GM23248 (cell line): ENCODE measurements at regions not wholly inside any gene's neighbourhood (a gene's known extent, or its start where the extent isn't known, plus 50 kb on each side); places are given as distances from the start of the nearest gene placed in this dataset.

Source experiments
- EZH2 ChIP-seq: fragments of 200-600 bp; sonication (generic); IDR thresholded peaks from 2 replicates; pipeline ENCODE4 v1.6.1; 2018; ENCODE audit warnings: antibody characterized with exemption, mild to moderate bottlenecking; ENCODE audit not compliant: insufficient read depth, poor library complexity, severe bottlenecking
- EZH2phosphoT487 ChIP-seq: fragments of 200-600 bp; sonication (generic); IDR thresholded peaks from 2 replicates; pipeline ENCODE4 v1.6.1; 2018; ENCODE audit warnings: antibody characterized with exemption, moderate library complexity, mild to moderate bottlenecking, low read depth; ENCODE audit not compliant: insufficient read depth

DNA sequence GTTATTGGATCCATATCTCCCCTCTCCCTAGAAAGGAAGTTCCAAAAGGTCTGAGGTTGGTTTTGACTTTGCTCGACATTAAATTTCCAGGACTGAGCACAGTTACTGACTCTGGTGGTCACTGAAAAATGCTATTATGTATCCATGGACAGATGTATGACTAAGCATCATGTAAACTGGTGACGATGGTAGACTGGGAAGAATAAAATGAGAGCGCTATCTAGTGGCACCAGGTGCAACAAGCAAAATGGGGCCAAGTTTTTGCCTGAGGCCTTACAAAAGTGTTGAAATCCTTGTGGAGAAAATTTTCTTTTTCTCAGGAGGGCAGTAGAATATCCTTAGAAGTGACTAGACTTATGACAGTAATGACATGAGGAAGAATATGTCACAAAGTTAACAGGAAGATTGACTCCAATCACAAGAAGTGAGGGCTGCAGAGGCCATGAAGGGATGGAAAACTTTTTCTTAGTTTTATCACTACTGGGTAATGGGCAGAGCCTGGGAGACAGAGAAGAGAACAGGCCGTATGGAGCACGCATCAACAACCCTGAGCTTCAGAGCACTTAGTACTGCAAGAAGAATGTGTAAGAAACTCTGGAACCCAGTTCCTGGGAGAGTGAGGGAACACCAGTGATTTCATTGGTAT, 88.9 kb upstream of the ELOVL5 start:
- TF ChIP-seq EZH2phosphoT487 (no peak), EZH2 (no peak)
